ENCODE measurements at regions not wholly inside any gene's neighbourhood (a gene's known extent, or its start where the extent isn't known, plus 50 kb on each side); places are given as distances from the start of the nearest gene placed in this dataset.
"Not testable (repeated sequence)": the region's sequence is repeated elsewhere in the genome, so short reads cannot be mapped to it uniquely, and the experiment has no call there.

- not testable (repeated sequence) for DNase-seq (ENCODE audit: extremely low read depth, low read depth)
These were observed 321.5 kb downstream of the EMP1 start for GRCh38 chr12:13518034-13518433.

DNA sequence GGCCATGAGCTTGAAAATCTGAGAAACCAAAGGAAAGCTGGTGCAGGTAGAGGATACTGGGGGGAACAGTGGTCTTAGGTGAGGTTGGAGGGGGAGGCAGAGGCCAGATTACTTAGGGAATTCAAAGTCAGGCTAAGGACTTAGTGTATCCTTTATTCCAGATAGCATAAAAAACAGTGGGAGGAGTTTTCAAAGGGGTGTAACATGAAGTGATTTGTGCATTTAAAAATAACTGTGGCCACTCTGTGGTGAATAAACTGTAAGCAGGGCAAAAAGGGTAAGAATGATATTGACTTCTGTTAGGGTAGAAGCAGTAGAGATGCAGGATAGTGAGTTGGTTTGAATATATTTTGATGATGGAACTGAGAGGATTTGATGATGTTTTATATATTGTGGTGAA lies 313.2 kb downstream of the EMP1 start:
- no peak for DNase-seq (ENCODE audit: extremely low read depth, low read depth)

DNA sequence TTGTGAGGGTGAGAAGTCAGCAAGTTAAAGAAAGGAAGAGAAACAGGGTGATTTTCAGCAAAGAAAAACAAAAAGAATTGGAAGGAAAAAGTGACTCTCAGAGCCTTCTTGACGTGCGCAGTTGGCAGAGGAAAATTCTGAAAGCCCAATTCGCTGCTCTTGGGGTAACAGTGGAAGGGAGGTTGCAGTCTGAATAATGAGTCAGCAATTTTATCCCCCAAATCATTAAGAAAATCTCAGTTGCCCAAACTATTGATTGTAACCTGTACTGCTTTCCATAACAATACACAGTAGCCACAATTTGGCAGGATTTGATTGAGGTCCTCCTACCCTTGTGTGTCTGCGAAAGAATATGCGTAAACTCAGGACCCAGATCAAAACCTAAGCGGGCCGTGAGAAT lies 309.1 kb downstream of the EMP1 start:
- no peak for DNase-seq (ENCODE audit: extremely low read depth, low read depth)

- DNase-seq (ENCODE audit: extremely low read depth, low read depth): no peak
These were observed 308.7 kb downstream of the EMP1 start for GRCh38 chr12:13505224-13505623.

DNA sequence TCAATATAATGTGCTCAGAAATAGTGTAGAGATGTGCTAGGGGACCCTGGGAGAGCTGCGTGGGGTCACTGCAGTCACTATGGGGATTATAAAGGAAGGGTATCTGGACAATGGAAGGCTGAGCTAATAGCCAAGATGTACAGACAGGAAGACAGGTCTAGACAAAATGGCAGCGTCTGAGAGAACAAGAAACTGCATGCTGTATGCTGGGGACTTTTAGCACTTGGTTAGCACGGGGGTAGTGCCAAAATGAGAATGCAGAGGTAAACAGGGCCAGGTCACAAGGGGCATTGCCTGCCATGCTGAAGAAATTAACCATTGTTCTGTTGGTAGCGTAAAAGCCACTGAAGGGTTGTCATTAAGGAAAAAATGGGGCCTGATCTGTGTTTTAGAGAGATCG lies 308.2 kb downstream of the EMP1 start:
- DNase-seq (ENCODE audit: extremely low read depth, low read depth): no peak

GRCh38 chr12:13504074-13504473 lies 307.5 kb downstream of the EMP1 start:
- DNase-seq (ENCODE audit: extremely low read depth, low read depth): no peak

- no peak for DNase-seq (ENCODE audit: extremely low read depth, low read depth)
These were observed 306.7 kb downstream of the EMP1 start for GRCh38 chr12:13503094-13503835.

DNA sequence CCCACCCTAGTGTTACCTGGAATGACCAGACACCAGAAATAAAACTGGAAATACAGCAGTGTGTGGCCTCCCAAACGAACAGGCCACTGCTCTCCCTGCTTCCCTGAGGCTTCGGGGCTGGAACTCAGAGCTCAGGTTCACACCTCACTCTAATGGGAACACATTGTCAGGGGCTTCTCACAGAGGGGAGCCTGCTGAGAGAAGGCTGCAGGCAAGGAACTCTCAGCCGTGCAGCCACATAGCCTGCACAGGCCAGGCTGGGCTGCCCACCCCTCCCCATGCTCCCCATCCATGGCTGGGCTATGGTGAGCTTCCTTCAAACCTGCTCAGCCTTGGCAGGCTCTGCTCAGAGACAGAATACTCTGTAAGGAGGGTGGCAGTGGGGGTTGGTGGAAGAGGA lies 302.5 kb downstream of the EMP1 start:
- no peak for DNase-seq (ENCODE audit: extremely low read depth, low read depth)

GRCh38 chr12:13496111-13496510 lies 299.6 kb downstream of the EMP1 start:
- no peak for DNase-seq (ENCODE audit: extremely low read depth, low read depth)

GRCh38 chr12:13489246-13489645 lies 292.7 kb downstream of the EMP1 start:
- no peak for DNase-seq (ENCODE audit: extremely low read depth, low read depth)

GRCh38 chr12:13487326-13487725 lies 290.8 kb downstream of the EMP1 start:
- no peak for DNase-seq (ENCODE audit: extremely low read depth, low read depth)

DNA sequence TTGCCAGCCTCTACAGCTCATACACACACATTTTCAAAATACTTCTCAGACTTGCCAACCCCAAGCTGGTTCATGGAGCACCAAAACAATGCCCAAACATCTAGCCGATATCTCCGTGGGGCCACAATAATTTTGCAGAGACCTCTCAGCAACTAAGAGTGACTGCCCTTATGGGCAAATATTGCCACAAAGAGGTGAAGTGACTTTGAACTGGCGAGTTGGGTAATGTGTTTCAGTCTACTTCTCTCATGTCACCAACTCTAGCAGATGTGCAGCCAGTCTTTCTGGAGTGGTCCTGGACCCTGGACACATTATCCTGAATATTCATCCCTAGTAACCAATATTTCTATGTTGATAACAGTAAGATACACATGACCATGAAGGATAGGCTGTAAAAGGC lies 290.3 kb downstream of the EMP1 start:
- no peak for DNase-seq (ENCODE audit: extremely low read depth, low read depth)

- no peak for DNase-seq (ENCODE audit: extremely low read depth, low read depth)
These were observed 282.2 kb downstream of the EMP1 start for GRCh38 chr12:13478650-13479181.

DNA sequence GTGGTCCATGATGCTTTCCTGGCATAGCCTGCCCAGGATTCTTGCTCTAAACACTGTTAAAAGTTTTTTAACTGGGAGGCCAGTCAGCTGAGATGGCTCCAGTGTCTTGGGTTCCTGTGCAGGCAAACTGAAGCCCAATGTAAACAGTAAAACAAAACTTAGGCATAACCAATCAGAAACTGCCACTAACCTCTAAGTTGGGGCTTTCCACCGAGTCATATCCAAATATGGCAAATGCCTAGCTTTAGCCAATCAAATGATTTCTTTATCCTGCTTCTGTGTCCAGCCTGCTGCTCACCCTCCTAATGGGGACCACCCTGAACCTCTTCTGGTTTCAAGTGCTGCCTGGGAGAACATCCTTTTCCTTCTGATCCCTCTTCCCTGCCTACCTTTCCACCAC lies 277.9 kb downstream of the EMP1 start:
- DNase-seq (ENCODE audit: extremely low read depth, low read depth): no peak

GRCh38 chr12:13472690-13473089 lies 276.2 kb downstream of the EMP1 start:
- DNase-seq (ENCODE audit: extremely low read depth, low read depth): no peak

DNA sequence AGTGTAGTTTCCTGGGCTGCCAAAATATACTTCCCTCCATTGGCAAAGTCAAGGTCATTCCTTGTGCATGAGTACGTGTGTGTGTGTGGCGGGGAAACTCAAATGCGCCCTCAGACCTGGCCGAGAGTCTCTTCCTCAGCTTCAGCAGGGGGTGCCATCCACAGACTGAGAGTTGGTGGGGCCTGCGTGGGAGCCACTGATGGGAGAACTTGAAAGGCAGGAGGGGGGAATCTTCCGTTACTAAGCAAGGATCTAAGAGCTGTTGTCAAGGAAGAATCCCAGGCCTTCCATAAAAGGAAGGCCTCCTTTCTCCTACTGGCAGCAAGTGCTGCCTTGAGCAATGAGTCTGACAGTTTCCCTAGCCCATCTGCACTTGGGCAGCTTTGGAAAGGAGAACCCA lies 274.9 kb downstream of the EMP1 start:
- no peak for DNase-seq (ENCODE audit: extremely low read depth, low read depth)

DNA sequence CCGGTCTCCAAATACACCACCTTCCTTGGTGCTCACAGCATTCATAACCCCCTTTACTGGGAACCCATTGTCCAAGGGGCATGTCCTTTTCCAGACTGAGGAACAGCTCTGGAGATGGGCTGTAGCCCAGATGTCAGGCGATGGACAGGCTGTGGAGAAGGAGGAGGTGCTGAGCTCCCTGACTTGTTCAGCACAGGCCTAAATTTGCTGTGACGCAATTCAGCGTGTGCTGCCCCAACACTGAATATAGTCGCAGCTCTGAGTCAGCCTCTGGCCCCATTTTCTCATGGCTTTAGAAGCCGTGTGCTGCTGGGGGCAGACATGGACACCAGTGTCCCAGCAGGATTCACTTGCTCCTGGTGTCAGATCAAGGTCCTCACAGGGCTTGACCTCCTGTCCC lies 269.1 kb downstream of the EMP1 start:
- no peak for DNase-seq (ENCODE audit: extremely low read depth, low read depth)

- no peak for DNase-seq (ENCODE audit: extremely low read depth, low read depth)
These were observed 266.7 kb downstream of the EMP1 start for GRCh38 chr12:13463189-13463588.

DNA sequence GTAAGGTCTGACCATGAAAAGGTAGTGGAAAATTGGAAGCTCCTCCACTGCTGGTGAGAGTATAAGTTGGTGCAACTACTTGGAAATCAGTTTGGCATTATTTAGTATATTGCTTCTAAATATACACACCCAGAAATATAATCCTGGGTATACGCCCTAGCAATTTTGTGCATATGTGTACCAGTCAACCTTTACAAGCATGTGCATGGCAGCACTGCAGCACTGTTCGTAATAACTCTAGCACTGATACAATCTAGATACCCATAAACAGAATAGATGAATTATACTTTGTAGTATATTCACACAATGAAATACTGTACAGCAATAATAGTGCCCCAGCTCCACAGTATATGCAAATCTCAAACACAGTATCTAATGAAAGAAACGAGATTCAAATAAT lies 265.9 kb downstream of the EMP1 start:
- DNase-seq (ENCODE audit: extremely low read depth, low read depth): no peak

DNA sequence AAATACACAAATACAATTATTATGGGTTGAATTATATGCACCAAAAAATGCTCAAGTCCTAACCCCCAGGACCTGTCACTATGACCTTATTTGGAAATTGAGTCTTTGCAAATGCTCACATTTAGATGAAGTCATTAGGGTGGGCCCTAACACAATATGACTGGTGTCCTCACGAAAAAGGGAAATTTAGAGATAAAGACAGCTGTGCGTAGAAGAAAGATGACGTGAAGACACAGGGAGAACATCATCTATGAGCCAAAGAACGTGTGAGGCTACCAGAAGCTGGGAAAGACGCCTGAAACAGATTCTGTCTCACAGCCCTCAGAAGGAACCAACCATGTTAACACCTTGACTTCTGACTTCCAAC lies 259.2 kb downstream of the EMP1 start:
- DNase-seq (ENCODE audit: extremely low read depth, low read depth): no peak

GRCh38 chr12:13454991-13455777 lies 258.7 kb downstream of the EMP1 start:
- no peak for DNase-seq (ENCODE audit: extremely low read depth, low read depth)

- DNase-seq (ENCODE audit: extremely low read depth, low read depth): no peak
These were observed 256.5 kb downstream of the EMP1 start for GRCh38 chr12:13452955-13453570.

Data from NCI-H460 (cell line).